GM12878 (cell line): ENCODE measurements at regions not wholly inside any gene's neighbourhood (a gene's known extent, or its start where the extent isn't known, plus 50 kb on each side); places are given as distances from the start of the nearest gene placed in this dataset.
"Not testable (repeated sequence)": the region's sequence is repeated elsewhere in the genome, so short reads cannot be mapped to it uniquely, and the experiment has no call there.

ENCODE experiments used
- ATAC-seq: fragments of 200-7000 bp; cut with Tn5 transposase; 3 replicates; pipeline ENCODE4 v1.9.1; 2020; ENCODE audit warnings: mild to moderate bottlenecking, moderate library complexity
- BruUV-seq: library from RNA; stranded (reverse); fragments of 400-500 nt; replicated peaks from 2 replicates; lab custom pipeline; 2021; lab: Mats Ljungman, UMichigan
- CTCF ChIA-PET: fragments of 300-600 bp; sonication (Branson Sonifier 250); formaldehyde crosslinking; extraction: SDS; loops from one replicate; lab custom pipeline; 2021; ENCODE audit warnings: inconsistent platforms; lab: Yijun Ruan, JAX
- POLR2A ChIA-PET: fragments of 350-600 bp; formaldehyde crosslinking; extraction: SDS; loops from one replicate; lab custom pipeline; 2021; ENCODE audit warnings: inconsistent platforms; lab: Charles Lee
- RAD21 ChIA-PET: fragments of 300-600 bp; sonication (Branson Sonifier 250); formaldehyde crosslinking; loops from one replicate; lab custom pipeline; 2023; ENCODE audit warnings: antibody characterized with exemption; ENCODE audit not compliant: unreplicated experiment; lab: Charles Lee
- SMC1A ChIA-PET: fragments of 300-600 bp; sonication (Branson Sonifier 250); formaldehyde crosslinking; loops from one replicate; lab custom pipeline; 2023; ENCODE audit not compliant: unreplicated experiment, uncharacterized antibody; lab: Charles Lee
- DNase-seq: peaks from one replicate; pipeline ENCODE4 v3.0.0-alpha.2; 2011; ENCODE audit warnings: low read depth, low spot score
- FAIRE-seq: peaks from 3 replicates; lab custom pipeline; 2011; peaks lifted over from hg19 to GRCh38; lab: Jason Lieb, UNC
- H2AFZ ChIP-seq: 2 replicates; pipeline ENCODE4 v1.6.0; 2011; ENCODE audit warnings: low read depth, low read length, control low read depth; ENCODE audit not compliant: control insufficient read depth
- H3K27ac ChIP-seq: 2 replicates; pipeline ENCODE4 v1.5.1; 2011; ENCODE audit warnings: control low read depth; ENCODE audit not compliant: control insufficient read depth, insufficient read depth
- H3K27me3 ChIP-seq, 2 experiments: replicated peaks in 1 of 2; 2 replicates each; pipeline versions ENCODE4 v1.6.0 to v1.6.1; 2011; ENCODE audit warnings: low read length in 1 of 2; ENCODE audit not compliant: control insufficient read depth in 2 of 2, insufficient read depth in 2 of 2
- H3K36me3 ChIP-seq, 2 experiments: 2 replicates each; pipeline ENCODE4 v1.5.1; 2011; ENCODE audit warnings: low read length in 1 of 2; ENCODE audit not compliant: control insufficient read depth in 2 of 2, insufficient read depth in 2 of 2
- H3K4me1 ChIP-seq: 2 replicates; pipeline ENCODE4 v1.6.1; 2011; ENCODE audit warnings: mild to moderate bottlenecking, low read length, moderate library complexity, mixed read lengths; ENCODE audit not compliant: control insufficient read depth, insufficient read depth
- H3K4me2 ChIP-seq: 2 replicates; pipeline ENCODE4 v1.6.0; 2011; ENCODE audit warnings: control low read depth; ENCODE audit not compliant: control insufficient read depth, insufficient read depth
- H3K4me3 ChIP-seq: fragments of 200-600 bp; sonication (generic); 2 replicates; pipeline ENCODE4 v1.5.1; 2016
- H3K79me2 ChIP-seq: 2 replicates; pipeline ENCODE4 v1.6.0; 2011; ENCODE audit warnings: low read length; ENCODE audit not compliant: control insufficient read depth, insufficient read depth
- H3K9ac ChIP-seq: 2 replicates; pipeline ENCODE4 v1.8.0; 2011; ENCODE audit warnings: low read length, control low read depth, mixed read lengths; ENCODE audit not compliant: control insufficient read depth, insufficient read depth
- H3K9me3 ChIP-seq: replicated peaks from 3 replicates; pipeline ENCODE4 v1.5.1; 2011; ENCODE audit warnings: mild to moderate bottlenecking, low read length; ENCODE audit not compliant: control insufficient read depth, insufficient read depth
- H4K20me1 ChIP-seq: 2 replicates; pipeline ENCODE4 v1.6.0; 2011; ENCODE audit not compliant: control insufficient read depth, insufficient read depth
- BACH1 ChIP-seq: fragments of 450-650 bp; IDR thresholded peaks from 2 replicates; pipeline ENCODE4 v1.6.1; 2017; ENCODE audit warnings: mild to moderate bottlenecking, borderline replicate concordance
- IKZF1 ChIP-seq: fragments of 450-650 bp; conservative IDR thresholded peaks from 2 replicates; pipeline ENCODE4 v1.6.1; 2017; ENCODE audit warnings: antibody characterized with exemption, mild to moderate bottlenecking
- NR2C2 ChIP-seq: IDR thresholded peaks from 2 replicates; pipeline ENCODE4 v1.6.1; 2011; ENCODE audit warnings: borderline replicate concordance, low read depth; ENCODE audit not compliant: control insufficient read depth, insufficient read length
- SPI1 ChIP-seq: IDR thresholded peaks from 2 replicates; pipeline ENCODE4 v1.6.1; 2011; ENCODE audit warnings: low read depth, mild to moderate bottlenecking, low read length, moderate library complexity, borderline replicate concordance; ENCODE audit not compliant: insufficient read depth
- SRF ChIP-seq, 2 experiments: IDR thresholded peaks; 2 replicates each; pipeline ENCODE4 v1.6.1; 2011; ENCODE audit warnings: low read depth in 2 of 2, low read length in 2 of 2, mild to moderate bottlenecking in 1 of 2, moderate library complexity in 1 of 2
- SUZ12 ChIP-seq: fragments of 200-600 bp; sonication (generic); IDR thresholded peaks from one replicate; pipeline ENCODE4 v1.6.1; 2018; ENCODE audit warnings: antibody characterized with exemption, mild to moderate bottlenecking; ENCODE audit not compliant: unreplicated experiment
- USF1 ChIP-seq: IDR thresholded peaks from 2 replicates; pipeline ENCODE4 v1.6.1; 2011; ENCODE audit warnings: borderline replicate concordance, low read depth, mild to moderate bottlenecking, moderate library complexity, mixed read lengths, low read length; ENCODE audit not compliant: insufficient read depth; ENCODE audit errors: extremely low read length
- USF2 ChIP-seq: IDR thresholded peaks from 2 replicates; pipeline ENCODE4 v1.6.1; 2011; ENCODE audit warnings: low read depth, low read length, improper control_type of control experiment, borderline replicate concordance
- ZNF274 ChIP-seq: IDR thresholded peaks from one replicate; pipeline ENCODE4 v1.8.0; 2011; ENCODE audit not compliant: insufficient read length, insufficient read depth
- WGBS: methylation state at CpG from one replicate; pipeline ENCODE4 v1.1.6; 2016; ENCODE audit warnings: low lambda C conversion rate; ENCODE audit not compliant: insufficient replicate concordance, insufficient coverage; ENCODE audit errors: missing lambda C conversion rate; 5-methylcytosine and 5-hydroxymethylcytosine counted together
- in situ Hi-C: fragments of 300-500 bp; cut with MboI; formaldehyde crosslinking; loops from 9 replicates; pipeline ENCODE4 v1.14.3; 2018; ENCODE audit warnings: mixed read lengths
- intact Hi-C: fragments of 100-400 bp; cut with micrococcal nuclease; formaldehyde crosslinking; loops from one replicate; pipeline ENCODE4 v1.14.2; 2022; ENCODE audit not compliant: unreplicated experiment

- TF ChIP-seq NR2C2 = no peak
- TF ChIP-seq, all 136 proteins: peak for 0
Observed at GRCh38 chr6:145155411-145155810, 579.9 kb downstream of the EPM2A start (continued).

GRCh38 chr6:145155873-145156782 is 579.2 kb downstream of the EPM2A start:
- CTCF ChIA-PET = interaction anchor here (1.0 kb wide), 1 partner anchor 42 kb away, joined by 4 read pairs; no protein-coding TSS in a partner anchor
- ATAC-seq = 0 out of 3 replicates have a peak, but pooled peaks have one; percentile 22

GRCh38 chr6:145158636-145159035 is 576.7 kb downstream of the EPM2A start:
- in situ Hi-C loops, H2AFZ ChIP-seq, POLR2A ChIA-PET, intact Hi-C loops, H3K4me2 ChIP-seq, H3K4me3 ChIP-seq, CTCF ChIA-PET, H3K9me3 ChIP-seq, BruUV-seq, DNase-seq, H3K36me3 ChIP-seq, H3K4me1 ChIP-seq, SMC1A ChIA-PET, RAD21 ChIA-PET, H3K9ac ChIP-seq, FAIRE-seq, H3K27ac ChIP-seq, ATAC-seq, H4K20me1 ChIP-seq, H3K79me2 ChIP-seq, H3K27me3 ChIP-seq: not testable (repeated sequence)
- WGBS = 33% methylated on average over 1 of the region's 1 CpG

More at GRCh38 chr6:145155873-145156782, 579.2 kb downstream of the EPM2A start:
- RAD21 ChIA-PET = no interaction called here
- H3K4me3 ChIP-seq = no peak overlapping the region
- TF ChIP-seq SUZ12 = no peak
- TF ChIP-seq SPI1 = peak; percentile 40; the same call in 1 of the 2 replicates
- TF ChIP-seq BACH1 = no peak
- TF ChIP-seq USF2 = no peak
- no peak for TF ChIP-seq ZNF274
- no peak for TF ChIP-seq SRF (IDR thresholded peaks at IDR 0.05; ENCODE audit: low read depth in 2 of 2, low read length in 2 of 2)
- TF ChIP-seq USF1 = no peak
- TF ChIP-seq IKZF1 = no peak
- TF ChIP-seq, all 136 proteins: peak for 1
- Histone ChIP-seq H3K27ac (no peak overlapping the region), H3K27me3 (no peaks in the 10 kb centered on the region), H3K9me3 (peaks cover 1% of the 10 kb centered on the region; the same call in 1 of the 3 replicates), H3K4me1 (no peaks in the 10 kb centered on the region), H3K36me3 (no peaks in the 10 kb centered on the region), H4K20me1 (no peaks in the 10 kb centered on the region), H3K9ac (no peak overlapping the region), H2AFZ (no peak overlapping the region), H3K4me2 (no peak overlapping the region), H3K79me2 (no peaks in the 10 kb centered on the region)
- 2% methylated on average over 2 of the region's 2 CpGs for WGBS
- BruUV-seq = no TSS peak
- FAIRE-seq (no peak), DNase-seq (no peak)
- intact Hi-C loops (no loop called here), in situ Hi-C loops (no loop called here)
- POLR2A ChIA-PET = no interaction called here
- SMC1A ChIA-PET = interaction anchor here (0.7 kb wide), 1 partner anchor 124 kb away, joined by 3 read pairs; no protein-coding TSS in a partner anchor
